ENCODE measurements at regions not wholly inside any gene's neighbourhood (a gene's known extent, or its start where the extent isn't known, plus 50 kb on each side); places are given as distances from the start of the nearest gene placed in this dataset.

DNA sequence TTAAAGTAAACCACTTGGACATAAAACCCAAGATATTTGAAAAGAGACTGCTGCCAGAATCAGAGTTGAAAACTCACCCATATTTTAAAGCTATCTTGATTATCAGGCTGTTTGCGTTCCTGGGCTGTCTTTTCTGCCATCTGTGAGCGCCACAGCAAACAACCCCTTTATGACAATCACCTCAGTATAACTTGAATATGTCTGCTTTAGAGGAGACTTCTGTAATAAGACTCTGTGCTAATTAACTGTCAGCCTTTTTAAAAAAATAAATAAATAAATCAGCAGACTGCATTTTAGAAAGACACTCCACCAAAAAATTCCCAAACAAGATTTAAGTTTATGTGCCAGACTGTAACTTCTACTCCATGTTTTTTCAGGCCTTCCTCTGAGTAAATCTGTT, 375.7 kb upstream of the CCNH start:
- intact Hi-C loops (cut with micrococcal nuclease): no loop called here
- no TSS peak for BruUV-seq (replicated peaks)
- H4K20me1 ChIP-seq (replicated peaks; ENCODE audit: control insufficient read depth, insufficient read depth, low read length): no peaks in the 10 kb centered on the region
- FAIRE-seq: no peak
- no peak for ATAC-seq
- H3K36me3 ChIP-seq (ENCODE audit: control insufficient read depth, insufficient read depth, low read length): no peaks in the 10 kb centered on the region
- TF ChIP-seq CC2D1A (IDR thresholded peaks at IDR 0.05) (no peak), ZBTB17 (CRISPR knock-in tag; IDR thresholded peaks at IDR 0.05) (no peak)
- TF ChIP-seq, protein P1, sequence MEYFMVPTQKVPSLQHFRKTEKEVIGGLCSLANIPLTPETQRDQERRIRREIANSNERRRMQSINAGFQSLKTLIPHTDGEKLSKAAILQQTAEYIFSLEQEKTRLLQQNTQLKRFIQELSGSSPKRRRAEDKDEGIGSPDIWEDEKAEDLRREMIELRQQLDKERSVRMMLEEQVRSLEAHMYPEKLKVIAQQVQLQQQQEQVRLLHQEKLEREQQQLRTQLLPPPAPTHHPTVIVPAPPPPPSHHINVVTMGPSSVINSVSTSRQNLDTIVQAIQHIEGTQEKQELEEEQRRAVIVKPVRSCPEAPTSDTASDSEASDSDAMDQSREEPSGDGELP (CRISPR knock-in tag; IDR thresholded peaks at IDR 0.05; ENCODE audit: borderline replicate concordance): no peak
- no peak for DNase-seq (ENCODE audit: extremely low read depth in 1 of 4, low spot score in 3 of 4)
- no peaks in the 10 kb centered on the region for H3K9me1 ChIP-seq (ENCODE audit: control insufficient read depth, insufficient read depth, low read length)
- no peaks in the 10 kb centered on the region for H3K79me2 ChIP-seq (ENCODE audit: control insufficient read depth, insufficient read depth, low read length)
- no peak overlapping the region for H2AFZ ChIP-seq (ENCODE audit: low read depth, low read length)
- ChIA-PET POLR2A (no interaction called here), CTCF (ENCODE audit: low intra/inter-chr PET ratio) (no interaction called here)
- H3K27me3 ChIP-seq (ENCODE audit: control insufficient read depth in 2 of 2, insufficient read depth in 2 of 2, low read length in 2 of 2): no peaks in the 10 kb centered on the region
- H3K9me3 ChIP-seq (replicated peaks; ENCODE audit: control insufficient read depth, insufficient read depth, low read depth, low read length): no peaks in the 10 kb centered on the region
- H3K27ac ChIP-seq (ENCODE audit: extremely low read depth, low read depth, low read length): no peak overlapping the region
- in situ Hi-C loops (cut with MboI): no loop called here
- H3K4me2 ChIP-seq (ENCODE audit: insufficient read depth, low read length): no peak overlapping the region
- H3K9ac ChIP-seq (ENCODE audit: insufficient read depth in 1 of 2, low read depth in 2 of 2, low read length in 2 of 2): no peak overlapping the region
- 2% methylated on average over 2 of the region's 2 CpGs for WGBS (ENCODE audit: insufficient coverage, low coverage, missing lambda C conversion rate)
- no peaks in the 10 kb centered on the region for H3K4me1 ChIP-seq (replicated peaks in 1 of 2; ENCODE audit: control insufficient read depth in 2 of 2, insufficient read depth in 2 of 2, low read length in 2 of 2)
- H3K4me3 ChIP-seq: no peak overlapping the region

- in situ Hi-C loops (cut with MboI) (no loop called here), intact Hi-C loops (cut with micrococcal nuclease) (no loop called here)
- ATAC-seq (no peak), DNase-seq (ENCODE audit: extremely low read depth in 1 of 4, low spot score in 3 of 4) (no peak), FAIRE-seq (no peak)
- no peak overlapping the region for H3K27ac ChIP-seq (ENCODE audit: extremely low read depth, low read depth, low read length)
- no peaks in the 10 kb centered on the region for H3K9me3 ChIP-seq (replicated peaks; ENCODE audit: control insufficient read depth, insufficient read depth, low read depth, low read length)
- no peaks in the 10 kb centered on the region for H3K27me3 ChIP-seq (ENCODE audit: control insufficient read depth in 2 of 2, insufficient read depth in 2 of 2, low read length in 2 of 2)
- H3K4me3 ChIP-seq: no peak overlapping the region
- H3K9ac ChIP-seq (ENCODE audit: insufficient read depth in 1 of 2, low read depth in 2 of 2, low read length in 2 of 2): no peak overlapping the region
- ChIA-PET CTCF (ENCODE audit: low intra/inter-chr PET ratio) (no interaction called here), POLR2A (no interaction called here)
- H3K9me1 ChIP-seq (ENCODE audit: control insufficient read depth, insufficient read depth, low read length): no peaks in the 10 kb centered on the region
- no peak overlapping the region for H3K4me2 ChIP-seq (ENCODE audit: insufficient read depth, low read length)
- no peaks in the 10 kb centered on the region for H3K79me2 ChIP-seq (ENCODE audit: control insufficient read depth, insufficient read depth, low read length)
- WGBS (ENCODE audit: insufficient coverage, low coverage, missing lambda C conversion rate): 0% methylated on average over 2 of the region's 2 CpGs
- no peaks in the 10 kb centered on the region for H4K20me1 ChIP-seq (replicated peaks; ENCODE audit: control insufficient read depth, insufficient read depth, low read length)
- BruUV-seq (replicated peaks): no TSS peak
- H3K4me1 ChIP-seq (replicated peaks in 1 of 2; ENCODE audit: control insufficient read depth in 2 of 2, insufficient read depth in 2 of 2, low read length in 2 of 2): no peaks in the 10 kb centered on the region
- no peak overlapping the region for H2AFZ ChIP-seq (ENCODE audit: low read depth, low read length)
- H3K36me3 ChIP-seq (ENCODE audit: control insufficient read depth, insufficient read depth, low read length): no peaks in the 10 kb centered on the region
- no peak for TF ChIP-seq C11orf30 (IDR thresholded peaks at IDR 0.05; ENCODE audit: low read depth)
- TF ChIP-seq CC2D1A (IDR thresholded peaks at IDR 0.05): no peak
- TF ChIP-seq TEAD2 (tag; IDR thresholded peaks at IDR 0.05): no peak
- no peak for TF ChIP-seq SIRT6 (IDR thresholded peaks at IDR 0.05; ENCODE audit: low read depth, low read length)
- TF ChIP-seq SPI1 (IDR thresholded peaks at IDR 0.05; ENCODE audit: borderline replicate concordance, low read depth, low read length): no peak
- TF ChIP-seq GATAD2A (IDR thresholded peaks at IDR 0.05): no peak
- no peak for TF ChIP-seq XRCC5 (IDR thresholded peaks at IDR 0.05; ENCODE audit: low read depth, low read length)
- TF ChIP-seq, protein P2, sequence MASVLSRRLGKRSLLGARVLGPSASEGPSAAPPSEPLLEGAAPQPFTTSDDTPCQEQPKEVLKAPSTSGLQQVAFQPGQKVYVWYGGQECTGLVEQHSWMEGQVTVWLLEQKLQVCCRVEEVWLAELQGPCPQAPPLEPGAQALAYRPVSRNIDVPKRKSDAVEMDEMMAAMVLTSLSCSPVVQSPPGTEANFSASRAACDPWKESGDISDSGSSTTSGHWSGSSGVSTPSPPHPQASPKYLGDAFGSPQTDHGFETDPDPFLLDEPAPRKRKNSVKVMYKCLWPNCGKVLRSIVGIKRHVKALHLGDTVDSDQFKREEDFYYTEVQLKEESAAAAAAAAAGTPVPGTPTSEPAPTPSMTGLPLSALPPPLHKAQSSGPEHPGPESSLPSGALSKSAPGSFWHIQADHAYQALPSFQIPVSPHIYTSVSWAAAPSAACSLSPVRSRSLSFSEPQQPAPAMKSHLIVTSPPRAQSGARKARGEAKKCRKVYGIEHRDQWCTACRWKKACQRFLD (CRISPR knock-in tag; IDR thresholded peaks at IDR 0.05): no peak
- TF ChIP-seq, protein P3, sequence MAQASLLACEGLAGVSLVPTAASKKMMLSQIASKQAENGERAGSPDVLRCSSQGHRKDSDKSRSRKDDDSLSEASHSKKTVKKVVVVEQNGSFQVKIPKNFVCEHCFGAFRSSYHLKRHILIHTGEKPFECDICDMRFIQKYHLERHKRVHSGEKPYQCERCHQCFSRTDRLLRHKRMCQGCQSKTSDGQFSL (CRISPR knock-in tag; IDR thresholded peaks at IDR 0.05): no peak
- TF ChIP-seq, protein P3 (tag; IDR thresholded peaks at IDR 0.05): no peak
Observed at GRCh38 chr5:87787625-87788256, 375.0 kb upstream of the CCNH start.

Data from K562 (cell line).